Parathyroid adenoma (tissue), 2 donors: ENCODE measurements at regions not wholly inside any gene's neighbourhood (a gene's known extent, or its start where the extent isn't known, plus 50 kb on each side); places are given as distances from the start of the nearest gene placed in this dataset.

ENCODE experiments used
- H2AFZ ChIP-seq: fragments of 300-600 bp; sonication (generic); one replicate; pipeline ENCODE4 v1.7.0; 2017; ENCODE audit warnings: antibody characterized with exemption, mild to moderate bottlenecking
- H3K27ac ChIP-seq: fragments of 300-600 bp; sonication (generic); one replicate; pipeline ENCODE4 v1.7.0; 2017
- H3K27me3 ChIP-seq: fragments of 300-600 bp; sonication (generic); one replicate; pipeline ENCODE4 v1.7.0; 2017; ENCODE audit warnings: low read length; ENCODE audit not compliant: control insufficient read depth, insufficient read depth
- H3K36me3 ChIP-seq: fragments of 300-600 bp; sonication (generic); one replicate; pipeline ENCODE4 v1.7.0; 2017; ENCODE audit warnings: low read length; ENCODE audit not compliant: control insufficient read depth, insufficient read depth
- H3K4me1 ChIP-seq: fragments of 300-600 bp; sonication (generic); one replicate; pipeline ENCODE4 v1.7.0; 2017; ENCODE audit warnings: control low read depth
- H3K4me2 ChIP-seq: fragments of 300-600 bp; sonication (generic); one replicate; pipeline ENCODE4 v1.7.0; 2017; ENCODE audit warnings: low read length
- H3K4me3 ChIP-seq: fragments of 300-600 bp; sonication (generic); one replicate; pipeline ENCODE4 v1.7.0; 2017; ENCODE audit warnings: low read depth, low read length
- H3K79me2 ChIP-seq: fragments of 300-600 bp; sonication (generic); one replicate; pipeline ENCODE4 v1.7.0; 2017; ENCODE audit warnings: control low read depth
- H3K9ac ChIP-seq: fragments of 300-600 bp; sonication (generic); one replicate; pipeline ENCODE4 v1.7.0; 2017; ENCODE audit warnings: mild to moderate bottlenecking
- H3K9me3 ChIP-seq: fragments of 300-600 bp; sonication (generic); one replicate; pipeline ENCODE4 v1.7.0; 2017; ENCODE audit warnings: low read length; ENCODE audit not compliant: control insufficient read depth
- CTCF ChIP-seq: fragments of 300-600 bp; sonication (generic); IDR thresholded peaks from one replicate; pipeline ENCODE4 v1.7.0; 2017; ENCODE audit warnings: antibody characterized with exemption, mild to moderate bottlenecking
- donor health status: primary hyperparathyroidism.

GRCh38 chr1:216944864-216945510 is 221.8 kb upstream of the ESRRG start:
- Histone ChIP-seq H3K4me1 (no peaks in the 10 kb centered on the region), H3K27me3 (no peaks in the 10 kb centered on the region), H3K4me3 (no peak overlapping the region), H2AFZ (no peak overlapping the region), H3K9ac (no peak overlapping the region), H3K4me2 (no peak overlapping the region), H3K27ac (no peak overlapping the region), H3K79me2 (peaks cover 4% of the 10 kb centered on the region), H3K36me3 (no peaks in the 10 kb centered on the region), H3K9me3 (no peaks in the 10 kb centered on the region)
- no peak for TF ChIP-seq CTCF

GRCh38 chr1:216937491-216937890 is 214.3 kb upstream of the ESRRG start:
- no peaks in the 10 kb centered on the region for H3K27me3 ChIP-seq
- no peaks in the 10 kb centered on the region for H3K9me3 ChIP-seq
- no peak for TF ChIP-seq CTCF
- peaks cover 2% of the 10 kb centered on the region for H3K79me2 ChIP-seq
- H3K9ac ChIP-seq: no peak overlapping the region
- H3K4me3 ChIP-seq: no peak overlapping the region
- H3K4me2 ChIP-seq: no peak overlapping the region
- no peak overlapping the region for H2AFZ ChIP-seq
- no peak overlapping the region for H3K27ac ChIP-seq
- H3K36me3 ChIP-seq: no peaks in the 10 kb centered on the region
- H3K4me1 ChIP-seq: peaks cover 3% of the 10 kb centered on the region

- Histone ChIP-seq H3K4me2 (no peak overlapping the region), H3K27ac (no peak overlapping the region), H3K9me3 (no peaks in the 10 kb centered on the region), H3K36me3 (no peaks in the 10 kb centered on the region), H3K4me3 (no peak overlapping the region), H3K9ac (no peak overlapping the region), H2AFZ (no peak overlapping the region), H3K4me1 (peaks cover 3% of the 10 kb centered on the region), H3K79me2 (peaks cover 2% of the 10 kb centered on the region), H3K27me3 (no peaks in the 10 kb centered on the region)
- TF ChIP-seq CTCF: no peak
Observed at GRCh38 chr1:216936779-216937178, 213.6 kb upstream of the ESRRG start.

DNA sequence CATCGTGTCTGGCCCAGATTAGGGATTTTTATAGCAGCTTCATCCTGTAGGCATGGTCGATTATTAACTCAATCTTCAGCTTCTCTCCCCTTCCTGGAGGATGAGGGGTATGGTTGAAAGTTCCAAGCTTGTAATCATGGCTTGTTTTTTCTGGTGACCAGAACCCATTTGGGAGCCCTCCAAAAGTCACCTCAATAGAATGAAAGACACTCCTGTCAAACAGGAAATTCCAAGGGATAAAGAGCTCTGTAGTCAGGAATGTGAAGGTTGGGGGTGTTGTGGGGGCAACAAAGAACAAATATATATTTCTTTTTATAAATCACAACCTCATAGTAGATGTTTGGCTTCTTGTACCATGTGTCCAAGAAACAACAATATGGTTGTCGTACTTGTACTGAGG is 212.7 kb upstream of the ESRRG start:
- H2AFZ ChIP-seq: no peak overlapping the region
- no peaks in the 10 kb centered on the region for H3K36me3 ChIP-seq
- H3K9me3 ChIP-seq: no peaks in the 10 kb centered on the region
- H3K4me3 ChIP-seq: no peak overlapping the region
- H3K27me3 ChIP-seq: no peaks in the 10 kb centered on the region
- H3K79me2 ChIP-seq: peaks cover 2% of the 10 kb centered on the region
- H3K4me1 ChIP-seq: peaks cover 3% of the 10 kb centered on the region
- no peak for TF ChIP-seq CTCF
- H3K27ac ChIP-seq: no peak overlapping the region
- H3K9ac ChIP-seq: no peak overlapping the region
- no peak overlapping the region for H3K4me2 ChIP-seq

DNA sequence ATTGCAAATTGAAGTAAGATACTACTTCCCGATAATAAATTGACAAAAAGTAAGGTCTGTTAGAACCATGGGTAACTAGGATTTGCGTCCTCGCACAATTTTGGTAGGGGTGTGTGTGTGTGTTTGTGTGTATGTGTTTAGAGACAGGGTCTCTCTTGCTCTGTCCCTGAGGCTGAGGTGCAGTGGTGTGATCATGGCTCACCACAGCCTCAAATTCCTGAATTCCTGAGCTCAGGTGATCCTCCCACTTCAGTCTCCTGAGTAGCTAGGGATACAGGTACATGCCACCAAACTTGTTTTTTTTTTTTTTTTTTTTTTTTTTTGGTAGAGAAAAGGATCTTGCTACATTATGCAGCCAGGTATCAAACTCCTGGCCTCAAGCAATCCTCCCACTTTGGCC is 209.2 kb upstream of the ESRRG start:
- Histone ChIP-seq H3K27me3 (no peaks in the 10 kb centered on the region), H3K4me2 (no peak overlapping the region), H3K9ac (no peak overlapping the region), H3K79me2 (peaks cover 10% of the 10 kb centered on the region), H3K4me3 (no peak overlapping the region), H2AFZ (no peak overlapping the region), H3K36me3 (no peaks in the 10 kb centered on the region), H3K9me3 (no peaks in the 10 kb centered on the region), H3K4me1 (peaks cover 3% of the 10 kb centered on the region), H3K27ac (no peak overlapping the region)
- TF ChIP-seq CTCF: no peak
